K562 (cell line): ENCODE measurements at regions not wholly inside any gene's neighbourhood (a gene's known extent, or its start where the extent isn't known, plus 50 kb on each side); places are given as distances from the start of the nearest gene placed in this dataset.

Experiments
- ATAC-seq: fragments of 200-7000 bp; cut with Tn5 transposase; 3 replicates; pipeline ENCODE4 v1.9.1; 2020; ENCODE audit warnings: moderate library complexity
- BruUV-seq: library from RNA; stranded (reverse); fragments of 400-500 nt; replicated peaks from 2 replicates; lab custom pipeline; 2021; lab: Mats Ljungman, UMichigan
- CTCF ChIA-PET: fragments of 300-600 bp; formaldehyde crosslinking; extraction: SDS; loops from one replicate; lab custom pipeline; 2021; ENCODE audit warnings: low intra/inter-chr PET ratio; lab: Yijun Ruan, JAX
- POLR2A ChIA-PET: fragments of 300-600, 350-650 bp; sonication (Branson Sonifier 250); formaldehyde crosslinking; extraction: SDS; loops from one replicate; lab custom pipeline; 2021; ENCODE audit warnings: antibody characterized with exemption, inconsistent platforms; lab: Yijun Ruan, JAX
- DNase-seq, 4 experiments: peaks; one replicate each; pipeline versions ENCODE4 v3.0.0 to v3.0.0-alpha.2; 2011 to 2018; ENCODE audit warnings: low spot score in 3 of 4, mixed read lengths in 3 of 4; ENCODE audit errors: extremely low read depth in 1 of 4
- FAIRE-seq: peaks from 2 replicates; lab custom pipeline; 2011; peaks lifted over from hg19 to GRCh38; lab: Jason Lieb, UNC
- H2AFZ ChIP-seq: 2 replicates; pipeline ENCODE4 v1.6.0; 2011; ENCODE audit warnings: low read depth, low read length, control low read depth, inconsistent platforms
- H3K27ac ChIP-seq: fragments of 200-600 bp; 3 replicates; pipeline ENCODE4 v1.8.0; 2011; ENCODE audit warnings: low read depth, mild to moderate bottlenecking, control low read depth, inconsistent platforms, low read length, moderate library complexity, mixed read lengths; ENCODE audit errors: extremely low read depth
- H3K27me3 ChIP-seq, 2 experiments: fragments of 300-600 bp in 1 of 2; 2 replicates in 1 of 2; 3 replicates in 1 of 2; pipeline versions ENCODE4 v1.6.0 to v1.8.0; 2011; ENCODE audit warnings: inconsistent platforms in 2 of 2, low read length in 2 of 2, mild to moderate bottlenecking in 1 of 2, mixed read lengths in 1 of 2, moderate library complexity in 1 of 2; ENCODE audit not compliant: control insufficient read depth in 2 of 2, insufficient read depth in 2 of 2
- H3K36me3 ChIP-seq: fragments of 300-600 bp; 3 replicates; pipeline ENCODE4 v1.8.0; 2011; ENCODE audit warnings: mild to moderate bottlenecking, low read length, inconsistent platforms; ENCODE audit not compliant: control insufficient read depth, insufficient read depth
- H3K4me1 ChIP-seq, 2 experiments: fragments of 200-600 bp in 1 of 2; replicated peaks in 1 of 2; 2 replicates in 1 of 2; 3 replicates in 1 of 2; pipeline versions ENCODE4 v1.5.1 to v1.8.0; 2011; ENCODE audit warnings: inconsistent platforms in 2 of 2, low read length in 2 of 2, mild to moderate bottlenecking in 1 of 2, mixed read lengths in 1 of 2, moderate library complexity in 1 of 2; ENCODE audit not compliant: control insufficient read depth in 2 of 2, insufficient read depth in 2 of 2
- H3K4me2 ChIP-seq: 2 replicates; pipeline ENCODE4 v1.6.1; 2011; ENCODE audit warnings: low read length, control low read depth, inconsistent platforms, mixed read lengths; ENCODE audit not compliant: insufficient read depth
- H3K4me3 ChIP-seq: fragments of 200-600 bp; sonication (generic), shearing (Covaris generic); 2 replicates; pipeline ENCODE4 v1.5.1; 2016; ENCODE audit warnings: control low read depth, inconsistent platforms
- H3K79me2 ChIP-seq: fragments of 200-600 bp; 3 replicates; pipeline ENCODE4 v1.8.0; 2011; ENCODE audit warnings: low read length, inconsistent platforms; ENCODE audit not compliant: control insufficient read depth, insufficient read depth
- H3K9ac ChIP-seq, 2 experiments: 2 replicates each; pipeline versions ENCODE4 v1.6.0 to v1.6.1; 2011; ENCODE audit warnings: low read depth in 2 of 2, low read length in 2 of 2, control low read depth in 1 of 2, inconsistent platforms in 1 of 2, mild to moderate bottlenecking in 1 of 2, mixed read lengths in 1 of 2; ENCODE audit not compliant: insufficient read depth in 1 of 2
- H3K9me1 ChIP-seq: one replicate; pipeline ENCODE4 v1.6.0; 2011; ENCODE audit warnings: inconsistent platforms, mild to moderate bottlenecking, low read length, moderate library complexity; ENCODE audit not compliant: control insufficient read depth, insufficient read depth
- H3K9me3 ChIP-seq: replicated peaks from 2 replicates; pipeline ENCODE4 v1.5.1; 2011; ENCODE audit warnings: low read depth, low read length, inconsistent platforms; ENCODE audit not compliant: control insufficient read depth, insufficient read depth
- H4K20me1 ChIP-seq: replicated peaks from 2 replicates; pipeline ENCODE4 v1.6.1; 2011; ENCODE audit warnings: low read length, inconsistent platforms, mixed read lengths; ENCODE audit not compliant: control insufficient read depth, insufficient read depth
- CREB1 ChIP-seq, 2 experiments: sonication (generic) in 1 of 2; formaldehyde crosslinking in 1 of 2; IDR thresholded peaks; 2 replicates each; pipeline versions ENCODE4 v1.6.1 to v1.8.0; 2012 to 2022; ENCODE audit warnings: inconsistent platforms in 1 of 2, mild to moderate bottlenecking in 1 of 2, missing genetic modification reagents in 1 of 2, moderate library complexity in 1 of 2
- HMG20A ChIP-seq: fragments of 450-650 bp; formaldehyde crosslinking; conservative IDR thresholded peaks from 2 replicates; pipeline ENCODE4 v1.4.0; 2020; ENCODE audit warnings: mild to moderate bottlenecking, mixed read lengths
- HMG20B ChIP-seq: fragments of 250-450 bp; sonication (Bioruptor Pico); IDR thresholded peaks from 2 replicates; pipeline ENCODE4 v1.5.0; 2021; ENCODE audit warnings: mild to moderate bottlenecking
- MEF2A ChIP-seq: IDR thresholded peaks from 2 replicates; pipeline ENCODE4 v1.6.1; 2011; ENCODE audit warnings: low read depth, mild to moderate bottlenecking, low read length, moderate library complexity; ENCODE audit not compliant: control insufficient read depth
- TGIF2 ChIP-seq: sonication (generic); formaldehyde crosslinking; IDR thresholded peaks from 2 replicates; pipeline ENCODE4 v1.8.1; 2022; ENCODE audit warnings: mild to moderate bottlenecking, missing genetic modification reagents, moderate library complexity
- ZNF274 ChIP-seq: IDR thresholded peaks from 2 replicates; pipeline ENCODE4 v1.6.1; 2011; ENCODE audit warnings: low read depth, mild to moderate bottlenecking, low read length, moderate library complexity, borderline replicate concordance
- ZNF57 ChIP-seq: fragments of 450-650 bp; formaldehyde crosslinking; IDR thresholded peaks from 2 replicates; pipeline ENCODE4 v1.4.0; 2020; ENCODE audit warnings: mild to moderate bottlenecking, moderate library complexity
- WGBS: fragments of 100-300 bp; shearing (Covaris generic); methylation state at CpG from one replicate; pipeline ENCODE4 v1.1.6; 2016; ENCODE audit warnings: low coverage, mixed read lengths; ENCODE audit not compliant: insufficient coverage; ENCODE audit errors: missing lambda C conversion rate; 5-methylcytosine and 5-hydroxymethylcytosine counted together
- in situ Hi-C: fragments of 300-500 bp; cut with MboI; formaldehyde crosslinking; loops from 4 replicates; pipeline ENCODE4 v1.15.0; 2018; ENCODE audit warnings: inconsistent platforms, mixed read lengths
- intact Hi-C: fragments of 100-400 bp; cut with micrococcal nuclease; formaldehyde crosslinking; loops from 2 replicates; pipeline ENCODE4 v1.14.2; 2022
- TF ChIP-seq, protein P1 (sequence below): fragments of 450-650 bp; IDR thresholded peaks from 2 replicates; pipeline ENCODE4 v1.6.1; 2016
- TF ChIP-seq, protein P2 (sequence below): fragments of 250-450 bp; sonication (Bioruptor Pico); IDR thresholded peaks from 2 replicates; pipeline ENCODE4 v1.4.0; 2020; ENCODE audit warnings: mild to moderate bottlenecking, moderate library complexity, borderline replicate concordance

DNA sequence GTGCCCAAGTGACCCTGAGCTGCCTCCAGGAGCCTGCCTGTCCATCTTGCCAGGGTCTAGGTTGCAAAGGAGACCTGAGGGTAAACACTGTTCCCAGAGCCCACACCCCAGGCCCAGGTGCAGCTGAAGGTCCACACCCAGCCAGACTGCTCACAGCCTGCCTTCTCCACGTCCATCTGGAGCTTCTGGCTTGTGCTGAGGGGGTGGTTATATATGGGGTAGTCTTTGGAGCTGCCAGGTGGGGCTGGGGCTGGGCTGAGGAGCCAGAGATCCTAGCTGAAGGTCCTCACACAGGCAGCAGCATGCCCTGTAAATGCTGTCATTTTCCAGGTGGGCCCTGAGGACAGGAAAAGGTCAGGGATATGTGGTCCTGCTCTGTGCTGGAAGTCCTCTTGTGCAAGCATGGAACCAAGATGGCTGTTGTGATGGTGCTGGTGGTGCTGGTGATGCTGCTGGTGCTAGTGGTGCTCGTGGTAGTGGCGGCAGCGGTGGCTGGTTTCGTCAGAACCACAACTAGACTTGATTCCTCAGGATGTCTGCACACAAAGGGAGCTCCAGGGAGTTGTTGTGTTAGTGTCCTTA, 182.7 kb downstream of the MATN1 start:
- Histone ChIP-seq H3K79me2 (no peaks in the 10 kb centered on the region), H4K20me1 (no peaks in the 10 kb centered on the region)
- CTCF ChIA-PET: no interaction called here
- TF ChIP-seq HMG20B (no peak), TGIF2 (CRISPR knock-in tag) (no peak)
- TF ChIP-seq, all 486 proteins: peak for 0
- in situ Hi-C loops (no loop called here), intact Hi-C loops (no loop called here)
- no peak for DNase-seq
- Histone ChIP-seq H3K27me3 (peaks cover 0 to 8% of the 10 kb centered on the region in 2 experiments; a peak in 2 of 5 replicates), H3K4me3 (no peak overlapping the region), H3K4me2 (no peak overlapping the region), H3K27ac (no peak overlapping the region), H3K4me1 (no peaks in the 10 kb centered on the region), H3K36me3 (no peaks in the 10 kb centered on the region), H2AFZ (no peak overlapping the region), H3K9ac (no peak overlapping the region), H3K9me3 (no peaks in the 10 kb centered on the region), H3K9me1 (no peaks in the 10 kb centered on the region)
- WGBS: 1% methylated on average over 5 of the region's 5 CpGs
- ATAC-seq: no peak
- BruUV-seq: no TSS peak
- POLR2A ChIA-PET: interaction anchor here (1.2 kb wide), 1 partner anchor 8 kb away, joined by 4 read pairs; no protein-coding TSS in a partner anchor
- FAIRE-seq: no peak

DNA sequence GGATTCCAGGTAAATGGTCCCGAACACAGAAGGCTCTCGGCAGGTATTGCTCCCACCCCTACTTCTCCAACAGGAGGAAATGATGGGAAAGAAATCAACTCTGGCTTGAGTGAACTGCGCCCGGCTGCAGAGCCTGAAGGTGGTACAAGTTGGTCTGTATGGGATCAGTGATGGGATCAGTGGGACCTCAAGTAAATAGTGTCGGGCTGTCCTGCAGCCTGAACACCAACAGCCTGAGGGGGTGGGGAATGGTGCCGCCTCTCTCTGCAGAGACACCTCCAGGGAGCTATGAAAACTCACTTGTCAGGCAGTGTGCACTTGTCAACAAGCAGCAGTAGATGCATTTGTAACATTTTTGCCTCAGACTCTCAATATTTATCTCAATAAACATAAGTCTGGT, 183.5 kb downstream of the MATN1 start:
- Histone ChIP-seq H3K79me2 (no peaks in the 10 kb centered on the region), H3K36me3 (no peaks in the 10 kb centered on the region), H3K9ac (no peak overlapping the region), H3K27ac (no peak overlapping the region), H4K20me1 (no peaks in the 10 kb centered on the region), H3K27me3 (peaks cover 0 to 8% of the 10 kb centered on the region in 2 experiments; a peak in 2 of 5 replicates), H3K9me3 (no peaks in the 10 kb centered on the region), H3K4me3 (no peak overlapping the region), H2AFZ (no peak overlapping the region), H3K4me2 (no peak overlapping the region), H3K9me1 (no peaks in the 10 kb centered on the region), H3K4me1 (no peaks in the 10 kb centered on the region)
- DNase-seq: no peak
- no peak for ATAC-seq
- TF ChIP-seq CREB1 (IDR thresholded peaks at IDR 0.05) (no peak), CREB1 (CRISPR knock-in tag; IDR thresholded peaks at IDR 0.05) (no peak), ZNF274 (no peak), ZNF57 (CRISPR knock-in tag) (no peak), HMG20A (CRISPR knock-in tag) (no peak), MEF2A (no peak)
- TF ChIP-seq, protein P1, sequence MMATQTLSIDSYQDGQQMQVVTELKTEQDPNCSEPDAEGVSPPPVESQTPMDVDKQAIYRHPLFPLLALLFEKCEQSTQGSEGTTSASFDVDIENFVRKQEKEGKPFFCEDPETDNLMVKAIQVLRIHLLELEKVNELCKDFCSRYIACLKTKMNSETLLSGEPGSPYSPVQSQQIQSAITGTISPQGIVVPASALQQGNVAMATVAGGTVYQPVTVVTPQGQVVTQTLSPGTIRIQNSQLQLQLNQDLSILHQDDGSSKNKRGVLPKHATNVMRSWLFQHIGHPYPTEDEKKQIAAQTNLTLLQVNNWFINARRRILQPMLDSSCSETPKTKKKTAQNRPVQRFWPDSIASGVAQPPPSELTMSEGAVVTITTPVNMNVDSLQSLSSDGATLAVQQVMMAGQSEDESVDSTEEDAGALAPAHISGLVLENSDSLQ: no peak
- TF ChIP-seq, protein P2, sequence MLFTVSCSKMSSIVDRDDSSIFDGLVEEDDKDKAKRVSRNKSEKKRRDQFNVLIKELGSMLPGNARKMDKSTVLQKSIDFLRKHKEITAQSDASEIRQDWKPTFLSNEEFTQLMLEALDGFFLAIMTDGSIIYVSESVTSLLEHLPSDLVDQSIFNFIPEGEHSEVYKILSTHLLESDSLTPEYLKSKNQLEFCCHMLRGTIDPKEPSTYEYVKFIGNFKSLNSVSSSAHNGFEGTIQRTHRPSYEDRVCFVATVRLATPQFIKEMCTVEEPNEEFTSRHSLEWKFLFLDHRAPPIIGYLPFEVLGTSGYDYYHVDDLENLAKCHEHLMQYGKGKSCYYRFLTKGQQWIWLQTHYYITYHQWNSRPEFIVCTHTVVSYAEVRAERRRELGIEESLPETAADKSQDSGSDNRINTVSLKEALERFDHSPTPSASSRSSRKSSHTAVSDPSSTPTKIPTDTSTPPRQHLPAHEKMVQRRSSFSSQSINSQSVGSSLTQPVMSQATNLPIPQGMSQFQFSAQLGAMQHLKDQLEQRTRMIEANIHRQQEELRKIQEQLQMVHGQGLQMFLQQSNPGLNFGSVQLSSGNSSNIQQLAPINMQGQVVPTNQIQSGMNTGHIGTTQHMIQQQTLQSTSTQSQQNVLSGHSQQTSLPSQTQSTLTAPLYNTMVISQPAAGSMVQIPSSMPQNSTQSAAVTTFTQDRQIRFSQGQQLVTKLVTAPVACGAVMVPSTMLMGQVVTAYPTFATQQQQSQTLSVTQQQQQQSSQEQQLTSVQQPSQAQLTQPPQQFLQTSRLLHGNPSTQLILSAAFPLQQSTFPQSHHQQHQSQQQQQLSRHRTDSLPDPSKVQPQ (CRISPR knock-in tag): no peak
- in situ Hi-C loops (no loop called here), intact Hi-C loops (no loop called here)
- 0% methylated on average over 6 of the region's 6 CpGs for WGBS
- no TSS peak for BruUV-seq
- ChIA-PET POLR2A (interaction anchor here (1.2 kb wide), 1 partner anchor 9 kb away, joined by 4 read pairs; no protein-coding TSS in a partner anchor), CTCF (no interaction called here)
- no peak for FAIRE-seq
